ENCODE measurements at regions not wholly inside any gene's neighbourhood (a gene's known extent, or its start where the extent isn't known, plus 50 kb on each side); places are given as distances from the start of the nearest gene placed in this dataset.

GRCh38 chr12:27180906-27181505 lies 63.1 kb upstream of the STK38L start:
- DNase-seq = no peak

GRCh38 chr12:27183342-27183741 lies 60.7 kb upstream of the STK38L start:
- DNase-seq = no peak

GRCh38 chr12:27185234-27186021 lies 58.7 kb upstream of the STK38L start:
- no peak for DNase-seq

GRCh38 chr12:27186022-27186839 lies 57.9 kb upstream of the STK38L start:
- no peak for DNase-seq

GRCh38 chr12:27187697-27188096 lies 56.4 kb upstream of the STK38L start:
- no peak for DNase-seq

GRCh38 chr12:27190761-27191160 lies 53.3 kb upstream of the STK38L start:
- no peak for DNase-seq

- DNase-seq = no peak
Measured at GRCh38 chr12:27191531-27191930, 52.6 kb upstream of the STK38L start.

GRCh38 chr12:27192118-27192802 lies 51.8 kb upstream of the STK38L start:
- DNase-seq = no peak

- DNase-seq = no peak
Measured at GRCh38 chr12:27193106-27193505, 51.0 kb upstream of the STK38L start.

GRCh38 chr12:27193854-27194544 lies 50.1 kb upstream of the STK38L start:
- no peak for DNase-seq

Measured in NCI-H526 (cell line).